Hepatic stellate cell (primary cell): ENCODE measurements at regions not wholly inside any gene's neighbourhood (a gene's known extent, or its start where the extent isn't known, plus 50 kb on each side); places are given as distances from the start of the nearest gene placed in this dataset.
"Not testable (repeated sequence)": the region's sequence is repeated elsewhere in the genome, so short reads cannot be mapped to it uniquely, and the experiment has no call there.

Experiments used
- DNase-seq: peaks from one replicate; pipeline ENCODE4 v3.0.0; 2011; ENCODE audit warnings: low spot score

- DNase-seq: no peak
These were observed 275.6 kb upstream of the ADGRL2 start for GRCh38 chr1:81525085-81525484.

DNA sequence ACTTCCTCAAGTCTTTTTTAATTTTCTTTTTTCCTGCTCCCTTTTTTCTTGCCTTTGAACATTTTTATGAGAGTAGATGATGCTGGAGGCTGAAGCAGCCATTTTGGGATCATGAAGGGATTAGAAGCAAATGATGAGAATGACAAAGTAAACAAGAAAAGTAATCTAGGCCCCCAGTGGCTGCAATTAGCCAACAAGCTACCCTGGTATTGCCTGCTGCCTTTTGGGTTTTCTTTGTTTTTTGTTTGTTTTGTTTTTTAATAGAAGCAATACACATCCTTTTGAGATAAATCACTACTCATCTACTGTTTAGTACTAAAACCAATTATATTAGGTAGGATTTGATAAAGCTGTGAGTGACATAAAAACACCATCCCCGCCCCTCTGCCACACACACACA lies 280.7 kb upstream of the ADGRL2 start:
- no peak for DNase-seq

DNA sequence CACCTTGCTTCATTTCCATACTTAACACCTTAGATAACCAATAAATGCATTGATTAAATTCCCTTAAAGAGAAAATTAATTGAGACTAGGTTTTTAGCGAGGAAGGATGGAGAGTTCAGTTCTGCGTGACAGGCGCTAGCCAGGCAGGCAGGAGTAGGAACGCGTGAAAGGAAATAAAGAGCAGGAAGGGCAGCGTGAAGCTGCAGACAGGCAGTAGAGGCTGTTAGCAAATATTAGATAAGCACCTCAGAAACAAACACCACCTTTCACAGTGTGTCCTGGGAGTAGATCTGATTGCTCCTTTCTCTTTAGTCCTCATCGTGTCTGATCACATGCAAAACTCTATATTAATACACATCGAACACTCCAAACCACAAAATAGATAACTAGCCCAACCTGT lies 282.7 kb upstream of the ADGRL2 start:
- no peak for DNase-seq

- DNase-seq: no peak
These were observed 286.9 kb upstream of the ADGRL2 start for GRCh38 chr1:81513796-81514354.

DNA sequence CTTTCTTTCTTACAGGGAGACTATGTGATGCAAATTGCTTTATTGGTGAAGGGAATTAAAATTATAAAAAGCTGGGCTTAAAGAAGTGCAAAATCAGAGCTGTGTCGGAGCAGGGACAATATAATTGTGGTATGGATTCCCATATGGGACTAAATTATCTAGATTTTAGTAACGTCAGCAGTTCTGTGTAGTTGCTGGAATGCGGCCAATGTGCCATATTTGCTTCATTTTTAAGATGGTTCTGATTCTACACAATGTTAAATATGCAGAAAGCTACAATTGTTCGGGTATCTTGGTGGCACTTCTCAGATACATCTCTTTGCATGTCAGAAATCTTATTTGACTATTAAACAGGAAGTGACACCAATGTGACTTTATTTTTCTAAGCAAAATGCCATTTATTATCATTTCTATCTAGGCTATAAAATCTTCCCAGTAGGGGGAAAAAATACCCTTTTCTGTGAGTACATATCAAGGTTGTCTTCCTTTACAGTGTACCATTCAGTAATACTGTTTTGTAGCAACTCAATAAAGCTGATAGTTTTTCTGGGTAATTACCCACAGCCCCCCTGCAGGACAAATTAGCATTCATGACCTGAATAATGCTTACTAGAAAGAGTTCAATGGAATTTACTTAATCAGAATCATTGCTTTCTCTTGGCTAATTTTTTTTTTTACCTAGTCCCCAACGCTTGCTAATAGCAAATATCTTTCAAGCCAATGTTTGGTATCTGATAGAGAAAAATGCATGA lies 288.3 kb upstream of the ADGRL2 start:
- DNase-seq: no peak

- no peak for DNase-seq
These were observed 289.5 kb upstream of the ADGRL2 start for GRCh38 chr1:81511281-81511680.

DNA sequence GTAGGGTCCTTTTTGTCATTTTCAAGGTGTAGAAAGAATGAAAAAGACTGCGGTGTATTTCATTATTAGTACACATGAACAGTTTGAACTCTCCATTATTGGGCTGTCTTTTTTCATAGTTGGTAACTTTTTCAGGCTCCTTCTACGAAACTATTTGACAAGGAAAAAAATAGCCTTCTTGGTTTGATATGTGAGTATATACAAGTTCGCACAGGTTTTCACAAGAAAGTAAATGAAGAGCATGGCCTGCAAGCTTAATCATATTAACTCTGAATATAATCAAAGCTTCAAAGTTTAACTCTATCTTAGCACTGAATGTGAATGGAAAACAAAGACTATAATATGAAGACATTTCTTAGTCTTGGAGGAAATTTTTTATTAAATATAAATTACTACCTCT lies 290.0 kb upstream of the ADGRL2 start:
- no peak for DNase-seq

GRCh38 chr1:81509594-81509993 lies 291.1 kb upstream of the ADGRL2 start:
- DNase-seq: no peak

- DNase-seq: no peak
These were observed 294.0 kb upstream of the ADGRL2 start for GRCh38 chr1:81506699-81507098.

GRCh38 chr1:81505831-81506230 lies 294.9 kb upstream of the ADGRL2 start:
- DNase-seq: no peak

- not testable (repeated sequence) for DNase-seq
These were observed 295.9 kb upstream of the ADGRL2 start for GRCh38 chr1:81504820-81505219.

- DNase-seq: not testable (repeated sequence)
These were observed 298.0 kb upstream of the ADGRL2 start for GRCh38 chr1:81502705-81503104.

GRCh38 chr1:81501485-81501884 lies 299.2 kb upstream of the ADGRL2 start:
- DNase-seq: not testable (repeated sequence)

GRCh38 chr1:81499487-81499886 lies 301.2 kb upstream of the ADGRL2 start:
- no peak for DNase-seq

DNA sequence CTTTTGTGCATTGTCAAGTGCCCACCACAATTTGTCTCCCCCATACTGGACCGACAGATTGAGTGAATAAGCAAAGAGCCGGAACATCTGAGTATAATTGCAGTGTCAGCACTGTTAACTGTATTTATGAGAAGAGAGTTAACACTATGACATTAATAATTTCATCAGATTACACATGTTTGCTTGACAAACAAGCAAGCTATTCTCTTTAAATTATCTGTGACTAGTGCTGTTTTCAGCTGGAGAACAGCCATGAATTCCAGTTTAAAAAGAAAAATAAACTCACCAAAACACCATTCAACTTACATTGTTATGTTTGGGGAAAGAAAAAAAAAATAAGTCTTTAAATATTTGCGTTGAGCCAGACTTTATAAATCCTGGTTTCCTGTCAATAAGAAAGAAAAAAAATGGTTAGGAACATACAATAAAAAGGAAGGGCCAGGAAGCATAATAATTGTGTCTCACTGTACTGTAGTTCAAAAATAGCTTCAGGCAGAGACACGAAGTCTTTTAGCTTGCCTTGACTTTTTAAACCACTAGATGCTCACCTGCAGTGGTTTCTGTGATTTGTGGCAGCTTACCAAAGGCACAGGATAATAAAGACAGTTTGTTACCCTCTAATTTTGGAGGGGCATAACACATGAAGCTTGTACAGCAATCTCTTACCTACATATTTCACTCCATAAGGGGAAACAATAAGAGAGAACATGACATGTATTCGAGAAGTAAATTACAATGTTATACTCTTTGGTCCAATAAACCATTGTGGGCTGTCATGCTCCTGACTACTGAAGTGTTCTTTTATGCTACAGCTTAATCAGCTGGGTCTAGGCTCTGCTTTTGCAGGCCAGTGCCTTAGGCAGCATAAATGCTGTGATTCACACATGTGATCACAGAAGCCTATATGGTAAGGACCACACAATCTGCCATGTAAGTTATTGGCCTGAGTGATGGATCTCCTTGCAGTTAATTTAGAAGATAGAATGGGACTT lies 302.0 kb upstream of the ADGRL2 start:
- DNase-seq: no peak

GRCh38 chr1:81496349-81496748 lies 304.4 kb upstream of the ADGRL2 start:
- DNase-seq: no peak

GRCh38 chr1:81493102-81493869 lies 307.4 kb upstream of the ADGRL2 start:
- DNase-seq: no peak

DNA sequence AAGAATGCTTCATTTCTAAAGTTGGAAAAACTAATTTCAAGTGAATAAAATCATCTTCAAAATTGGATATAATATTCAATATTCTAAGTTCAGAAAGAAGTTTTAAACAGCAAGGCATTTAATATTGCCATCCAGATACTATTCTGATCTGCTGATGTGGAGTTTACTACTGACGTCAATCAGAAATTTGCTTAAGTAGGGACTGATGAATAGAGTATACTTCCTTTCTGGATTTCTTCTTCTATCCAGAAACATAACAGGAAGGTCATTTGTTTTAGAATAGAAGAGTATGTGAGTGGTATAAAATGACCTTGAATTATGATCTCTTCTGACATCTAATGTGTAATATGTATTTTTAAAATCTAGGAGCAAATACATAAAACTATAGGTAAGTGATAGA lies 308.1 kb upstream of the ADGRL2 start:
- no peak for DNase-seq

GRCh38 chr1:81490614-81491013 lies 310.1 kb upstream of the ADGRL2 start:
- DNase-seq: no peak

- DNase-seq: no peak
These were observed 311.3 kb upstream of the ADGRL2 start for GRCh38 chr1:81489372-81489934.

GRCh38 chr1:81484284-81484683 lies 316.4 kb upstream of the ADGRL2 start:
- DNase-seq: no peak

DNA sequence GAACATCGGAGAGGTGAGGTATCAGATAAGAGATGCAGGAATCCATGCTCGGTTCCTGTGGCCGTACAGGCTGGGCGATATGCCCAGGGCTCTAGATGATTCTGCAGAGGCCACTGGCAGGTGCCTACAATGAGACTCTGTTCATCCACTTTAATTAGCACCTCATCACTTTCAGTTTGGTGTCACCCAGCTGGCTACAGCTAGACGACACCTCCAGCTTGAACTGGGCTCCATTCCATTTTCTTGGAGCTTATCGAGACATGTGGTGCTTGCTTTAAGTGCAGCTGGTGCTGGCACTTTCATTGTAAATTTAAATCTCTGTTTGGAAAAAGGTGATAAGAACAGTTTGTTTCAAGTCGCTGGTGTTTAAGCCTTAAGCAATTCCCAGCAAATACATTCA lies 322.5 kb upstream of the ADGRL2 start:
- no peak for DNase-seq
